B cell (primary cell): ENCODE measurements at regions not wholly inside any gene's neighbourhood (a gene's known extent, or its start where the extent isn't known, plus 50 kb on each side); places are given as distances from the start of the nearest gene placed in this dataset.

ENCODE experiments used
- ATAC-seq: fragments of 200-7000 bp; cut with Tn5 transposase; one replicate; pipeline ENCODE4 v1.10.0; 2021; ENCODE audit warnings: low read depth, mild to moderate bottlenecking, moderate number of reproducible peaks, moderate library complexity
- CTCF ChIA-PET: fragments of 350-600 bp; sonication (Branson Sonifier 250); formaldehyde crosslinking; loops from one replicate; lab custom pipeline; 2021; ENCODE audit warnings: antibody characterized with exemption, inconsistent platforms; lab: Charles Lee
- POLR2A ChIA-PET: fragments of 350-600 bp; sonication (Branson Sonifier 250); formaldehyde crosslinking; loops from one replicate; lab custom pipeline; 2021; ENCODE audit warnings: antibody characterized with exemption; lab: Charles Lee
- DNase-seq: peaks from one replicate; pipeline ENCODE4 v3.0.0; 2013
- H2AFZ ChIP-seq: 2 replicates; pipeline ENCODE4 v1.6.1; 2012; ENCODE audit warnings: mild to moderate bottlenecking, low read depth, low read length; ENCODE audit not compliant: insufficient read depth, poor library complexity, severe bottlenecking
- H3K27ac ChIP-seq, 2 donors: 1 replicate in 1 of 2; 2 replicates in 1 of 2; pipeline ENCODE4 v1.5.1; 2012 to 2013; ENCODE audit warnings: low read length in 2 of 2, mild to moderate bottlenecking in 2 of 2, moderate library complexity in 1 of 2
- H3K27me3 ChIP-seq, 4 experiments: fragments of 200-600 bp in 1 of 4; sonication (generic) in 1 of 4; replicated peaks in 1 of 4; 1 replicate in 2 of 4; 2 replicates in 2 of 4; pipeline versions ENCODE4 v1.6.1 to v1.7.0; 2013 to 2016; ENCODE audit warnings: low read length in 3 of 4, mild to moderate bottlenecking in 2 of 4, mixed read lengths in 1 of 4, moderate library complexity in 1 of 4; ENCODE audit not compliant: insufficient read depth in 4 of 4, control insufficient read depth in 3 of 4; ENCODE audit errors: control extremely low read depth in 1 of 4
- H3K36me3 ChIP-seq, 2 experiments: replicated peaks in 1 of 2; 1 replicate in 1 of 2; 2 replicates in 1 of 2; pipeline versions ENCODE4 v1.6.1 to v1.7.1; 2013; ENCODE audit warnings: low read length in 1 of 2; ENCODE audit not compliant: insufficient read depth in 2 of 2, control insufficient read depth in 1 of 2; ENCODE audit errors: control extremely low read depth in 1 of 2, extremely low read depth in 1 of 2
- H3K4me1 ChIP-seq, 2 donors: fragments of 200-600 bp in 1 of 2; sonication (generic) in 1 of 2; 1 replicate in 1 of 2; 2 replicates in 1 of 2; pipeline versions ENCODE4 v1.5.1 to v1.6.1; 2013 to 2017; ENCODE audit warnings: low read length in 2 of 2; ENCODE audit not compliant: control insufficient read depth in 2 of 2, insufficient read depth in 2 of 2
- H3K4me2 ChIP-seq: replicated peaks from 2 replicates; pipeline ENCODE3; 2012; ENCODE audit warnings: mild to moderate bottlenecking, low read depth, low read length; ENCODE audit not compliant: poor library complexity, severe bottlenecking
- H3K4me3 ChIP-seq, 5 experiments: fragments of 200-600 bp in 1 of 5; sonication (generic) in 1 of 5; 1 replicate in 3 of 5; 2 replicates in 2 of 5; pipeline versions ENCODE4 v1.5.1 to v1.7.0; 2011 to 2016; ENCODE audit warnings: low read length in 4 of 5, mild to moderate bottlenecking in 4 of 5, low read depth in 2 of 5, control low read depth in 1 of 5, moderate library complexity in 1 of 5; ENCODE audit not compliant: insufficient read depth in 1 of 5; ENCODE audit errors: control extremely low read depth in 1 of 5, extremely low read depth in 1 of 5
- H3K79me2 ChIP-seq: fragments of 200-600 bp; sonication (generic); one replicate; pipeline ENCODE4 v1.6.0; 2016; ENCODE audit warnings: low read length; ENCODE audit not compliant: control insufficient read depth, insufficient read depth
- H3K9ac ChIP-seq: fragments of 200-600 bp; sonication (generic); 2 replicates; pipeline ENCODE4 v1.6.1; 2017; ENCODE audit warnings: mild to moderate bottlenecking, low read length, moderate library complexity
- H3K9me3 ChIP-seq, 3 donors: one replicate each; pipeline versions ENCODE4 v1.6.1 to v1.7.1; 2013; ENCODE audit warnings: low read length in 2 of 3; ENCODE audit not compliant: control insufficient read depth in 2 of 3, insufficient read depth in 1 of 3; ENCODE audit errors: control extremely low read depth in 1 of 3
- H4K20me1 ChIP-seq: 2 replicates; pipeline ENCODE4 v1.6.0; 2012; ENCODE audit warnings: mild to moderate bottlenecking, low read length; ENCODE audit not compliant: insufficient read depth, control insufficient read depth, poor library complexity, severe bottlenecking
- H3K27ac Mint-ChIP-seq: one replicate; pipeline ENCODE4 v1.8.0; 2021; ENCODE audit warnings: mixed read lengths
- H3K27me3 Mint-ChIP-seq: one replicate; pipeline ENCODE4 v1.8.0; 2021; ENCODE audit warnings: mixed read lengths
- H3K4me1 Mint-ChIP-seq: one replicate; pipeline ENCODE4 v1.8.0; 2021; ENCODE audit warnings: mixed read lengths
- H3K4me3 Mint-ChIP-seq: one replicate; pipeline ENCODE4 v1.8.0; 2021; ENCODE audit warnings: mixed read lengths
- H3K9me3 Mint-ChIP-seq: one replicate; pipeline ENCODE4 v1.8.0; 2022; ENCODE audit warnings: mixed read lengths; ENCODE audit not compliant: insufficient read depth
- CTCF ChIP-seq: fragments of 200-600 bp; IDR thresholded peaks from one replicate; pipeline ENCODE4 v1.8.0; 2022; ENCODE audit warnings: antibody characterized with exemption, mild to moderate bottlenecking
- EZH2 ChIP-seq: IDR thresholded peaks from 2 replicates; pipeline ENCODE4 v1.6.1; 2012; ENCODE audit warnings: borderline replicate concordance, low read depth, mild to moderate bottlenecking, moderate library complexity, low read length; ENCODE audit not compliant: insufficient read depth, poor library complexity, severe bottlenecking
- WGBS: methylation state at CpG from one replicate; pipeline ENCODE4 v1.1.5; 2013; ENCODE audit warnings: missing lambda C conversion rate; ENCODE audit not compliant: insufficient coverage; 5-methylcytosine and 5-hydroxymethylcytosine counted together
- intact Hi-C: fragments of 100-400 bp; cut with micrococcal nuclease; formaldehyde crosslinking; loops from one replicate; pipeline ENCODE4 v1.10.0; 2022

- Histone ChIP-seq H2AFZ (no peak overlapping the region), H3K4me1 (no peaks in the 10 kb centered on the region), H4K20me1 (no peaks in the 10 kb centered on the region), H3K79me2 (no peaks in the 10 kb centered on the region), H3K27me3 (peaks cover 0 to 3% (median 1%) of the 10 kb centered on the region in 4 experiments), H3K9ac (no peak overlapping the region), H3K9me3 (peaks cover 0 to 5% (median 0%) of the 10 kb centered on the region in 3 donors), H3K36me3 (no peaks in the 10 kb centered on the region), H3K4me3 (no peak overlapping the region), H3K27ac (no peak overlapping the region), H3K4me2 (no peak overlapping the region)
- Mint-ChIP-seq H3K27ac (no peak overlapping the region), H3K4me1 (no peaks in the 10 kb centered on the region), H3K9me3 (peaks cover 1% of the 10 kb centered on the region), H3K27me3 (peaks cover 22% of the 10 kb centered on the region), H3K4me3 (no peak overlapping the region)
- ChIA-PET CTCF (no interaction called here), POLR2A (no interaction called here)
- no peak for DNase-seq
- no peak for TF ChIP-seq EZH2
- TF ChIP-seq CTCF, result no peak
- no peak for ATAC-seq
- intact Hi-C loops, result no loop called here
These were observed 395.1 kb downstream of the ARHGEF28 start for GRCh38 chr5:74021126-74021525.

GRCh38 chr5:74020503-74020902 is 394.5 kb downstream of the ARHGEF28 start:
- Histone ChIP-seq H3K4me2 (no peak overlapping the region), H3K36me3 (no peaks in the 10 kb centered on the region), H3K79me2 (no peaks in the 10 kb centered on the region), H3K4me3 (no peak overlapping the region), H2AFZ (no peak overlapping the region), H3K9me3 (peaks cover 0 to 5% (median 0%) of the 10 kb centered on the region in 3 donors), H3K27me3 (peaks cover 0 to 3% (median 1%) of the 10 kb centered on the region in 4 experiments), H3K4me1 (no peaks in the 10 kb centered on the region), H4K20me1 (no peaks in the 10 kb centered on the region), H3K27ac (no peak overlapping the region), H3K9ac (no peak overlapping the region)
- ChIA-PET CTCF (no interaction called here), POLR2A (no interaction called here)
- ATAC-seq (no peak), DNase-seq (no peak)
- Mint-ChIP-seq H3K4me1 (no peaks in the 10 kb centered on the region), H3K27me3 (peaks cover 22% of the 10 kb centered on the region), H3K9me3 (peaks cover 1% of the 10 kb centered on the region), H3K27ac (no peak overlapping the region), H3K4me3 (no peak overlapping the region)
- intact Hi-C loops, result no loop called here
- WGBS, result 84% methylated on average over 4 of the region's 5 CpGs
- TF ChIP-seq CTCF (no peak), EZH2 (no peak)
